HG03342 (cell line): ENCODE measurements at regions not wholly inside any gene's neighbourhood (a gene's known extent, or its start where the extent isn't known, plus 50 kb on each side); places are given as distances from the start of the nearest gene placed in this dataset.
"Not testable (repeated sequence)": the region's sequence is repeated elsewhere in the genome, so short reads cannot be mapped to it uniquely, and the experiment has no call there.

Source experiments
- ATAC-seq: cut with Tn5 transposase; IDR thresholded peaks from one replicate; pipeline ENCODE4 v1.9.1; 2021; ENCODE audit warnings: mild to moderate bottlenecking, moderate library complexity; ENCODE audit not compliant: unreplicated experiment

- ATAC-seq: no peak
Observed at GRCh38 chr20:12068121-12068520, 150.4 kb downstream of the BTBD3 start.

- no peak for ATAC-seq
Observed at GRCh38 chr20:12069181-12069580, 151.5 kb downstream of the BTBD3 start.

- no peak for ATAC-seq
Observed at GRCh38 chr20:12072221-12072953, 154.7 kb downstream of the BTBD3 start.

- ATAC-seq: no peak
Observed at GRCh38 chr20:12072954-12073264, 155.2 kb downstream of the BTBD3 start.

- ATAC-seq: no peak
Observed at GRCh38 chr20:12074111-12074655, 156.5 kb downstream of the BTBD3 start.

- no peak for ATAC-seq
Observed at GRCh38 chr20:12076200-12076599, 158.5 kb downstream of the BTBD3 start.

- ATAC-seq: no peak
Observed at GRCh38 chr20:12077875-12078274, 160.2 kb downstream of the BTBD3 start.

GRCh38 chr20:12079490-12079889 lies 161.8 kb downstream of the BTBD3 start:
- no peak for ATAC-seq

- no peak for ATAC-seq
Observed at GRCh38 chr20:12083269-12083668, 165.6 kb downstream of the BTBD3 start.

GRCh38 chr20:12084482-12084881 lies 166.8 kb downstream of the BTBD3 start:
- no peak for ATAC-seq

- ATAC-seq: no peak
Observed at GRCh38 chr20:12086359-12086758, 168.7 kb downstream of the BTBD3 start.

- no peak for ATAC-seq
Observed at GRCh38 chr20:12090920-12091319, 173.2 kb downstream of the BTBD3 start.

- no peak for ATAC-seq
Observed at GRCh38 chr20:12093057-12093796, 175.5 kb downstream of the BTBD3 start.

- ATAC-seq: not testable (repeated sequence)
Observed at GRCh38 chr20:12093797-12094190, 176.1 kb downstream of the BTBD3 start.

GRCh38 chr20:12095180-12095920 lies 177.7 kb downstream of the BTBD3 start:
- no peak for ATAC-seq

GRCh38 chr20:12098421-12098820 lies 180.7 kb downstream of the BTBD3 start:
- ATAC-seq: no peak

- no peak for ATAC-seq
Observed at GRCh38 chr20:12108846-12109245, 191.2 kb downstream of the BTBD3 start.

GRCh38 chr20:12110274-12110673 lies 192.6 kb downstream of the BTBD3 start:
- no peak for ATAC-seq

- no peak for ATAC-seq
Observed at GRCh38 chr20:12110711-12111110, 193.0 kb downstream of the BTBD3 start.

- no peak for ATAC-seq
Observed at GRCh38 chr20:12111431-12112088, 193.9 kb downstream of the BTBD3 start.

GRCh38 chr20:12112089-12112474 lies 194.4 kb downstream of the BTBD3 start:
- ATAC-seq: no peak
